Right ventricle myocardium superior (tissue), 1 donor: ENCODE measurements at regions not wholly inside any gene's neighbourhood (a gene's known extent, or its start where the extent isn't known, plus 50 kb on each side); places are given as distances from the start of the nearest gene placed in this dataset.

Source experiments
- ATAC-seq: fragments of 200-7000 bp; cut with Tn5 transposase; one replicate; pipeline ENCODE4 v1.9.1; 2020; ENCODE audit warnings: mild to moderate bottlenecking; ENCODE audit not compliant: poor library complexity
- DNase-seq: peaks from one replicate; pipeline ENCODE4 v3.0.0-alpha.2; 2020
- intact Hi-C: fragments of 100-400 bp; cut with DNase I; formaldehyde crosslinking; loops from one replicate; pipeline ENCODE4 v1.11.2; 2022
- donor health status: DM: no; HTN: yes; CAD: no; lungs with severe emphysema.

- intact Hi-C loops, result no loop called here
- ATAC-seq (no peak), DNase-seq (no peak)
Measured at GRCh38 chr5:175765858-175766257, 105.5 kb upstream of the CPLX2 start.

DNA sequence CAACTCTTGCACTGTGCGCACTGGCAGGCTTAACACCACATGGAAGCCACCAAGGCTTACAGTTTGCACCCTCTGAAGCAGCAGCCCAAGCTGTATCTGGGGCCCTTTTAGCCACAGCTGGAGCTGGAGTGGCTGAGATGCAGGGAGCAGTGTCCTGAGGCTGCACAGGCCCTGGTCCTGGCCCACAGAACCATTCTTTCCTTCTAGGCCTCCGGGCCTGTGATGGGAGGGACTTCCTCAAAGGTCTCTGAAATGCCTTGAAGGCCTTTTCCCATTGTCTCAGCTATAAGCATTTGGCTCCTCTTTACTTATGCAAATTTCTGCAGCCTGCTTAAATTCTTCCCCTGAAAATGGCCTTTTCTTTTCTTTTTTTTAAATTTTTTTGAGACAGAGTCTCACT lies 104.4 kb upstream of the CPLX2 start:
- intact Hi-C loops, result no loop called here
- ATAC-seq (no peak), DNase-seq (no peak)

- intact Hi-C loops, result no loop called here
- no peak for DNase-seq
- ATAC-seq, result no peak
Measured at GRCh38 chr5:175772747-175773533, 98.4 kb upstream of the CPLX2 start.

- no peak for ATAC-seq
- no peak for DNase-seq
- intact Hi-C loops, result no loop called here
Measured at GRCh38 chr5:175773534-175774070, 97.8 kb upstream of the CPLX2 start.

GRCh38 chr5:175775416-175775815 lies 96.0 kb upstream of the CPLX2 start:
- no peak for ATAC-seq
- intact Hi-C loops, result no loop called here
- DNase-seq, result no peak

GRCh38 chr5:175778951-175779503 lies 92.4 kb upstream of the CPLX2 start:
- intact Hi-C loops, result no loop called here
- peak; percentile 45 for ATAC-seq
- DNase-seq, result no peak

GRCh38 chr5:175783739-175784138 lies 87.6 kb upstream of the CPLX2 start:
- ATAC-seq (no peak), DNase-seq (no peak)
- intact Hi-C loops, result no loop called here

GRCh38 chr5:175784230-175784629 lies 87.1 kb upstream of the CPLX2 start:
- no peak for ATAC-seq
- intact Hi-C loops, result no loop called here
- no peak for DNase-seq

DNA sequence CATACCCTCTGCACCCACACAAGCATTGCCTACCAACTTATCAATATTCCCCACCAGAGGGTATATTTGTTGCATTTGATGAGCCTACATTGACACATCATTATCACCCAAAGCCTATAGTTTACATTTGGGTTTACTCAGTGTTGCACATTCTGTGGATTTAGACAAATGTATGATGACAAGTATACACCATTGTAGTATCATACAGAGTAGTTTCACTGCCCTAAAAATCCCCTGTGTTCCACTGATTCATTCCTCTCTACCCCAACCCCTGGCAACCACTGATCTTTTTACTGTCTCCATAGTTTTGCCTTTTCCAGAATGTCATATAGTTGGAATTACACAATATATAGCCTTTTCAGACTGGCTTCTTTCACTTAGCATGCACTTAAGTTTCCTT lies 85.7 kb upstream of the CPLX2 start:
- ATAC-seq (no peak), DNase-seq (no peak)
- intact Hi-C loops, result no loop called here

- no peak for ATAC-seq
- DNase-seq, result no peak
- intact Hi-C loops, result no loop called here
Measured at GRCh38 chr5:175788155-175788787, 83.1 kb upstream of the CPLX2 start.

DNA sequence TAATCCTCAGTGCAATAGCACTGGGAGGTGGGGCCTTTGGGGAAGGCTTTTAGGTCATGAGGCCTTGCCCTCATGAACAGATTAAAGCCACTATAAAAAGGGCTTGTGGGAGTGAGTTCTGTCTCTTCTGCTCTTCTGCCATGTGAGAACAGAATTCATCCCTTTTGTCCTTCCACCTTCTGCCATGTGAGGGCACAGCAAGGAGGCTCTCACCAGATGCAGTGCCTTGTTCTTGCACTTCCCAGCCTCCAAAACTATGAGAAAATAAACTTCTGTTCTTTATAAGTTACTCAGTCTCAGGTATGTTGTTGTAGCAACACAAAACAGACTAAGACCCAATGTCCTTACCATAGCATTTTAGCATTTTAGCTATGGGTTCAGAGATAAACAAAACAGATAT lies 81.7 kb upstream of the CPLX2 start:
- DNase-seq, result no peak
- intact Hi-C loops, result no loop called here
- no peak for ATAC-seq

- ATAC-seq, result no peak
- intact Hi-C loops, result no loop called here
- no peak for DNase-seq
Measured at GRCh38 chr5:175790796-175791195, 80.6 kb upstream of the CPLX2 start.

- intact Hi-C loops, result no loop called here
- DNase-seq (no peak), ATAC-seq (no peak)
Measured at GRCh38 chr5:175795959-175796358, 75.4 kb upstream of the CPLX2 start.

- ATAC-seq (peak; percentile 100), DNase-seq (peak; percentile 86)
- intact Hi-C loops, result no loop called here
Measured at GRCh38 chr5:175796536-175797499, 74.6 kb upstream of the CPLX2 start.

DNA sequence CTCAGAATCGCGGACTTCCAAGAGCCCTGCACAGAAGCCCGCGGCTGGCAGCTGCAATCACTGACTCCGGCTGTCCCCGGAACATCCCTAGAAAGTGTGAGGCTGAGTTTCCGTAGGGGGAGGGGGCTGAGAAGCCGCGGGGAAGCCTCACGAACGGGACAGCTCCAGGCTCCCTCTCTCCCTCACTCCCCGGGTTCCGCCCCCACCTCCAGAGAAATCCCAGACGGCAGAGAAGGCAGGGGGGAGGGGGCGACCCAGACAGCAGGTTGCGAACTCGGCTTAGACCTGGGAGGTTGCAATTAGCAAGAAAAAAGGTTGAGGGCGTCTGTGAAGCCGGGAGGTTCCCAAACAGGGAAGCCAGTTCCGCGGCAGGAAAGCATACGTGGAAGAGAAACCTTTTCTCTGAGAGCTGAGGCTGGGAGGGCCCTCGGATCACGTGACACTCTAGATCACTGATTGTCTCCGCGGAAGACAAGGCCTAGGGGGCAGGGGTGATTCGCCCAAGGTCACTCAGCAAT lies 73.8 kb upstream of the CPLX2 start:
- DNase-seq (no peak), ATAC-seq (no peak)
- intact Hi-C loops, result no loop called here

DNA sequence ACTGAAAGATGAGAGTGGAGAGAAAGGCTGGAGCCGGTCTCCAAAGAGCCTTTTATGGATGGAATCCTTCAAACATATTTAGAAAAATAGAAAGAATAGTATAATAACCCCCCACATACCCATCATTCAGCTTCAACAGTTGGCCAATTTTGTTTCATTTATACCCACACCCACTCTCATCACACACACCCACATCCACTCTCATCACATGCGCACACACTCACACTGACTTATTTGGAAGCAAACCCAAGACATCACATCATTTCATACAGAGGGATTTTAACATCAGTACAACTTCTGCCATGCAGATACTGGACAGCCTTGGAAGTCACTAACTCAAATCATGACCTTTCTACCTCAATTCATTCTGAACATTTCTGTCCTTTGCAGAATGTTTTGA lies 72.8 kb upstream of the CPLX2 start:
- ATAC-seq, result no peak
- intact Hi-C loops, result no loop called here
- no peak for DNase-seq

DNA sequence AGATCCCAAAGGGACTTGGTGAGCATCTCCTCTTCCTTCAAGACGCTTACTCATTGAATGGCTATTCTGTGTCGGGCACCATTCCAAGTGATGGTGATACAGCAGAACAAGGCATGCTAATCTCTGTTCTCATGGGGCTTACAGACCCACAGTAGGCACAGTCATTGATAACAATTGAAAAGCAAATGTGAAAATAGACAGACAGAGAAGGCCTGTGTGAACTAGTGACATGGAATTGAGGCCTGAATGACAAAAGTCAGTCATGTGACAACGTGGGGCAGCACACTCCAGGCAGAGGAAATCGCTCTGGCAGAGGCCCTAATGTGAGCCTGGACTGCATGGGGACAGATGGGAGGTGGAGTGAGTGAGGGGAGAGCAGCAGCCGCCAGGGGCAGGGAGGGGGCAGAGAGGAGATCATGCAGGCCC lies 70.7 kb upstream of the CPLX2 start:
- intact Hi-C loops, result no loop called here
- DNase-seq, result no peak
- no peak for ATAC-seq

DNA sequence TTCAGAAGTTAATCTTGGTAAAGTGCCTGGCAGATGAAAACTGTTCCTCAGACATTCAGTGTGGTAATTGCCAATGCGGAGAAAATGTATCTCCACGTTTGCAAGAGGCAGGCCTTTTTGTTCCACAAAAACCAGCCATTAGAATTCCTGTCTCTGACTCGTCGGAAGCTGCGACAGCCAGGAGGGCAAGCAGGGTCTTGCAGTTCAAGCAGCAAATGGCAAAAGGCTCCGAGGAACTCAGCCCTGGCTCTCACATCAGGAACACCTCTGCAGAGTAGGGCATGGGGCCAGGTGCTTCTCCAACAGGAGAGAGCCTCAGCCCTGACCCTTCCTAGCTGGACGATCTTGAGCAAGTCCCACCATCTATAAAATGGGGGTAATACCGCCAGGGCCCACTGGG lies 69.0 kb upstream of the CPLX2 start:
- intact Hi-C loops, result no loop called here
- no peak for ATAC-seq
- DNase-seq, result no peak

GRCh38 chr5:175803254-175803653 lies 68.1 kb upstream of the CPLX2 start:
- ATAC-seq, result no peak
- intact Hi-C loops, result no loop called here
- DNase-seq, result no peak
